ACC112 (cell line): ENCODE measurements at regions not wholly inside any gene's neighbourhood (a gene's known extent, or its start where the extent isn't known, plus 50 kb on each side); places are given as distances from the start of the nearest gene placed in this dataset.

Experiments used
- H2AFZ ChIP-seq: fragments of 200-600 bp; sonication (generic); one replicate; pipeline ENCODE4 v1.6.0; 2017; ENCODE audit warnings: antibody characterized with exemption, low read length; ENCODE audit not compliant: unreplicated experiment
- H3K27ac ChIP-seq: fragments of 200-600 bp; sonication (generic); 2 replicates; pipeline ENCODE4 v1.5.1; 2014; ENCODE audit warnings: low read depth, mild to moderate bottlenecking, antibody characterized with exemption, low read length, moderate library complexity
- H3K27me3 ChIP-seq: fragments of 200-600 bp; sonication (generic); 2 replicates; pipeline ENCODE4 v1.6.1; 2014; ENCODE audit warnings: mild to moderate bottlenecking, antibody characterized with exemption, low read length, moderate library complexity, mixed read lengths; ENCODE audit not compliant: insufficient read depth
- H3K36me3 ChIP-seq: fragments of 200-600 bp; sonication (generic); 2 replicates; pipeline ENCODE4 v1.6.1; 2016; ENCODE audit warnings: mild to moderate bottlenecking, antibody characterized with exemption, low read length, moderate library complexity, mixed read lengths; ENCODE audit not compliant: insufficient read depth
- H3K4me1 ChIP-seq: fragments of 200-600 bp; sonication (generic); one replicate; pipeline ENCODE4 v1.6.1; 2016; ENCODE audit warnings: low read length, mixed read lengths; ENCODE audit not compliant: insufficient read depth, unreplicated experiment, control insufficient read depth
- H3K4me3 ChIP-seq: fragments of 200-600 bp; sonication (generic); 2 replicates; pipeline ENCODE4 v1.5.1; 2014; ENCODE audit warnings: mild to moderate bottlenecking, low read depth, low read length
- H3K79me2 ChIP-seq: fragments of 200-600 bp; sonication (generic); one replicate; pipeline ENCODE4 v1.6.0; 2016; ENCODE audit warnings: low read length; ENCODE audit not compliant: control insufficient read depth, unreplicated experiment, insufficient read depth

DNA sequence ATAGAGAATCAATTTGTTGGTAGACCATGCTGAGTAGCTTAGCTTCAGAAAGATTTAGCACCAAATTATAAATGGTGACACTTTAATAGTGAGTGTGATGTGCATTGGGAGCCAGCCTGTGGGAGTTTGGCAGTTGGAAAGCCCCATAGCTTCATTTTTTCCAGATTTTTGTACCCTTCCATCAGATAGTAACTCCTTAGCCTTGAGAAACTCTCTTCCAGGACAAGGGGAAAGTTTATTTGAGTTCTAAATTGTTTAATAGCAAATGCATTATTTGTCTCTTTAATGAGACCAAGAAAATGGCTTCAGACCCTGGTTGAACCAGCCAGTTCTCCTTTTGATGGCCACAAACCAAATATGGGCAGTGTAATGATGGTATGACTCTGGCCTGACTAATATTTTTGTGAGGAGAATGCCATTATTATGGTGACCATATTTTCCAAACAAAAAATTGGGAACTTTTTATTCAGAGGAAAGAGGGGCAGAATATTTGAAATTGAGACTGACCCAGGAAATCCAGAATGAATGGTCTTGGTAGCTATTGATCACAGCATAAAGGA is 49.8 kb downstream of the PLCE1 start:
- Histone ChIP-seq H2AFZ (peak overlapping the region; percentile 7), H3K79me2 (no peaks in the 10 kb centered on the region), H3K27ac (peak overlapping the region; percentile 90), H3K4me1 (peaks cover 39% of the 10 kb centered on the region), H3K27me3 (no peaks in the 10 kb centered on the region), H3K36me3 (no peaks in the 10 kb centered on the region), H3K4me3 (no peak overlapping the region)

GRCh38 chr10:94046098-94046497 is 52.4 kb downstream of the PLCE1 start:
- Histone ChIP-seq H3K79me2 (no peaks in the 10 kb centered on the region), H3K4me1 (peaks cover 32% of the 10 kb centered on the region), H3K4me3 (no peak overlapping the region), H3K27me3 (no peaks in the 10 kb centered on the region), H3K36me3 (no peaks in the 10 kb centered on the region), H2AFZ (no peak overlapping the region), H3K27ac (no peak overlapping the region)

DNA sequence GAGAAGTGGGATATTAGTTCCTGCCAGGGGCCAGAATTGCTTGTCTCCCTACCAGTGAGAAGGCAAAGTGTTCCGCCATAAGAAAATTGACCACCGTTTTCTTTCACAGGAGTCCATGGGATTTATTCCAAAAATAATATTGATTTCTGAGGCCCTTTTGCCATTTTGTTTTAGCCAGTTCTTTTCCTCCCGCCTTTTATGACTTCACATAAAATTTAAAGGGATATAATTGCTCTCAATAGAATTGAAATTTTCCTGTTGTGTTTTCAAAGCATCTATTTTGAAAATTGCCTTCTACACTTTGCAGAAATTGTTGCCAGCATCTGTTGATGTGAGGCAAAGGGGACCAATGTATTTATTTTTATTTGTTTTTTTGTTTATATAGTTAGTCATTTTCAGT is 53.6 kb downstream of the PLCE1 start:
- no peak overlapping the region for H3K4me3 ChIP-seq
- H3K4me1 ChIP-seq: peaks cover 28% of the 10 kb centered on the region
- no peak overlapping the region for H3K27ac ChIP-seq
- no peaks in the 10 kb centered on the region for H3K79me2 ChIP-seq
- no peaks in the 10 kb centered on the region for H3K27me3 ChIP-seq
- no peak overlapping the region for H2AFZ ChIP-seq
- no peaks in the 10 kb centered on the region for H3K36me3 ChIP-seq

DNA sequence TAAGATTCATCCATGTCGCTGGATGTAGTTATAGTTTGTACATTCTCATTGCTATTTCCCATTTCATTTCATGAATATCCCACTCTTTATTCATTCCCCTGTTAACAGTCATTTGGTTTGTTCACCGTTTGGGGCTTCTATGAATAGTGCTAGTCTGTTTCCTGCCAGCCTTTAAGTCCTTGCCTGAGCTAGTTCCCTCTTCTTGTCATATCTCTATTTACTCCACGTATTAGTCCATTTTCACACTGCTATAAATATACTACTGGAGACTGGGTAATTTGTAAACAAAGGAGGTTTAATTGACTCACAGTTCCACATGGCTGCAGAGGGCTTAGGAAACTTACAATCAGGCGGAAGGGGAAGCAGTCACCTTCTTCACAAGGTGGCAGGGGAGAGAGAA is 56.2 kb downstream of the PLCE1 start:
- Histone ChIP-seq H3K36me3 (no peaks in the 10 kb centered on the region), H3K4me3 (no peak overlapping the region), H3K27me3 (no peaks in the 10 kb centered on the region), H2AFZ (no peak overlapping the region), H3K79me2 (no peaks in the 10 kb centered on the region), H3K4me1 (peaks cover 11% of the 10 kb centered on the region), H3K27ac (no peak overlapping the region)

DNA sequence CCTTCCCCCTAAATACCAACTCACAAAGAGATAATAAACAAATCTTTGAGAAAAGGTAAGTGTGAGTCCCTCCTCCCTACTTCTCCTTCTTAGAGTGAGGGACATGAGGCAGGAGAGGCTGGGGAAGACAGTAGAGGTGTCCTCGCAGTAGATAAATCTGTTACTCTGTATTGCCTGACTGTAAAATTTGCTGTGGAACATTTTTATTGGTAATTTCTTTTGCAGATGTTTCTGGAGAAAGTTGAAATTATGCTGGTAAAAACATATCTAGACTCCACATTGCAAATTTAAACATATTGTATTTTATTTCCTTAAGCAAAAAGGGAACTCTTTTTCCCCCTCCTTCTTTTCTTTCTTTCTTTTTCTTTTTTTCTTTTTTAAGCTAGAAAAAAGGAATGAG is 58.5 kb downstream of the PLCE1 start:
- Histone ChIP-seq H3K4me1 (peaks cover 11% of the 10 kb centered on the region), H3K79me2 (no peaks in the 10 kb centered on the region), H2AFZ (no peak overlapping the region), H3K36me3 (no peaks in the 10 kb centered on the region), H3K27me3 (no peaks in the 10 kb centered on the region), H3K4me3 (no peak overlapping the region), H3K27ac (no peak overlapping the region)

DNA sequence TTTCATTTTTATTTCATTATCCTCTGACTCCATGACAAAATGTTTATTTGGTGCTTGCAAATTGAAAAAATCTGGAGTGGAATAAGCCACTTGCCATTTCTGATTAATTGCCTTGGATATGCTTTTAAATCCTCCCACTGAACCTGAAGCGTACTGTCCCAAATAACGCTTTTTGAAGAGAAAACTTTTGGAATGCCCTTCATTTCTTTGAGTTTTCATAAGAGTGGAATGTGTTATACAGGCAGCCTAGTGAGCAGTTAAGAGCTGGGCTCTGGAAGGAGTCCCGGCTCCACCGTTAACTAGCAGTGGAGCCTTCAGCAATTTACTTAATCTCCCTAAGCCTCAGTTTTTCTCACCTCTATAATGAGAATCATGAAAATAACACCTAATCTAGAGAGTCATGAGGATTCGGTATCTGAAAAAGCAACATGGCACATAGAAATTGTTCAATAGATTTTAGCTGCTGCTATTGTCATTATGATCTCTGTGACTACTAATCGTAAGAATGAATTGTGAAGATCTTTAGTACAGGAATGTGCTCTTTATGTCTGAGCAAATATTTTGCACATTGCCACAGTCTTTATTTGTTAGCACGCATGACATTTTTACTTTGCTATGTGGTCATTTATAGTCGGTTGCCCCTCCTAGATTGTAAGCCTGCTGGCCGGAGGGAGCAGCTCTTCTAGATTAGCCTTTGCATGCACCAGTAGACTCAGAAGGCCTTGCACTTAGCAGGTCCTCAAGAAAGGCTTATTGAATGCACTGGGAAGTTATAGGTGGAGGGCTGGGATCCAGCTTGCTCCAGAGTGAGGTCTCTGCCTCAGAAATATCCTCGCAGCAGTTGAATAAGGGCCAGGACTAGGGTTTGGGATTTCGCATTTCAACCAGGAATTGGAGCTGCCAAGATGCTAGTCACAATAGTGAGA is 59.4 kb downstream of the PLCE1 start:
- peak overlapping the region; percentile 19; the same call in 1 of the 2 replicates for H3K27ac ChIP-seq
- H3K79me2 ChIP-seq: no peaks in the 10 kb centered on the region
- H3K4me1 ChIP-seq: peaks cover 11% of the 10 kb centered on the region
- H3K27me3 ChIP-seq: no peaks in the 10 kb centered on the region
- peak overlapping the region; percentile 32; the same call in 1 of the 2 replicates for H3K4me3 ChIP-seq
- H2AFZ ChIP-seq: peak overlapping the region; percentile 53
- H3K36me3 ChIP-seq: no peaks in the 10 kb centered on the region

- no peaks in the 10 kb centered on the region for H3K27me3 ChIP-seq
- no peaks in the 10 kb centered on the region for H3K79me2 ChIP-seq
- no peak overlapping the region for H2AFZ ChIP-seq
- no peak overlapping the region for H3K27ac ChIP-seq
- no peak overlapping the region for H3K4me3 ChIP-seq
- peaks cover 18% of the 10 kb centered on the region for H3K4me1 ChIP-seq
- H3K36me3 ChIP-seq: no peaks in the 10 kb centered on the region
These were observed 65.6 kb downstream of the PLCE1 start for GRCh38 chr10:94059178-94059883.

- Histone ChIP-seq H3K27ac (no peak overlapping the region), H3K27me3 (no peaks in the 10 kb centered on the region), H3K4me3 (no peak overlapping the region), H3K4me1 (peaks cover 32% of the 10 kb centered on the region), H2AFZ (no peak overlapping the region), H3K36me3 (no peaks in the 10 kb centered on the region), H3K79me2 (no peaks in the 10 kb centered on the region)
These were observed 67.3 kb downstream of the PLCE1 start for GRCh38 chr10:94061026-94061425.

DNA sequence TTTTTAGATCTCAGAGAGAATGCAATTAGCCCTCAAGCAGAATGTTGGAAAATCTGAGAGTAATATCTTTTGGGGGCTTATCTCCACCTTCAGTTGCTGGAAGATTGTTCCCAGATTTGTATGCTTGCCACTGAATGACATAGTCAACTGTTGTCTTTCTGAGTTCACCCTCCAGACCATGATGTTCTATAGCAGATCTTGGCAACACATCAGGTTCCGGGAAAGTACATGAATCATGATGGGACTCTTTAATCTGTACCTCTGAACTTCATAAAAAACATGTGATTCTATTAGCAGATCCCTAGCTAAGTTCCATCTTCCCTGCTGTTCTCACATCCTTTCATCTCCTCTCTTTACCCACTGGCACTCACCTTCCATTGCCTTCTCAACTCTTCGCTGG is 68.9 kb downstream of the PLCE1 start:
- Histone ChIP-seq H3K4me1 (peaks cover 32% of the 10 kb centered on the region), H3K27ac (peak overlapping the region; percentile 52), H2AFZ (no peak overlapping the region), H3K4me3 (no peak overlapping the region), H3K79me2 (no peaks in the 10 kb centered on the region), H3K27me3 (no peaks in the 10 kb centered on the region), H3K36me3 (no peaks in the 10 kb centered on the region)

DNA sequence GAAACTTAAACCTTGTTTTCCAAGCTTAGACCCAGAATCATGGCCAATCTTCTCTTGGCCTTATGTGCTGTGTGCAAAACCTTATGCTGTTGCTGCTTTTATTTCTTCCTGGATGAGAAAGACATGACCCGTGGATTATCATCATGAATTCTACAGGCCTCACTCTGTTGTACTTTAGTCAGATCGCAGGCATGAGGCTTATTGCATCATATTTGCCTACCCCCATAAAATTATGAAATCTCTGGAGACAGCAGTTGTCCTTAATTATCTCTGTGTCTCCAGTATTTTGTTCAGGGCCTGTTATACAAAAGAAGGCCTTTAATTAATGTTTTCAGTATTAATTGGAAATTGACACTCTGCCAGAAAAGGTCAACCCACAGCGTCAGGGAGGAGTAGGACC is 71.6 kb downstream of the PLCE1 start:
- Histone ChIP-seq H3K4me3 (no peak overlapping the region), H2AFZ (no peak overlapping the region), H3K79me2 (no peaks in the 10 kb centered on the region), H3K4me1 (peaks cover 26% of the 10 kb centered on the region), H3K27ac (peak overlapping the region; percentile 64), H3K36me3 (no peaks in the 10 kb centered on the region), H3K27me3 (no peaks in the 10 kb centered on the region)
